H1 (cell line): ENCODE measurements at regions not wholly inside any gene's neighbourhood (a gene's known extent, or its start where the extent isn't known, plus 50 kb on each side); places are given as distances from the start of the nearest gene placed in this dataset.

Experiments
- CTCF ChIA-PET: fragments of 300-600 bp; sonication (Branson Sonifier 250); formaldehyde crosslinking; loops from one replicate; lab custom pipeline; 2021; ENCODE audit not compliant: partially characterized antibody; lab: Charles Lee
- POLR2A ChIA-PET: fragments of 300-600 bp; sonication (Branson Sonifier 250); formaldehyde crosslinking; loops from one replicate; lab custom pipeline; 2021; ENCODE audit warnings: inconsistent platforms; ENCODE audit not compliant: partially characterized antibody; lab: Charles Lee
- DNase-seq, 2 experiments: peaks; one replicate each; pipeline versions ENCODE4 v3.0.0 to v3.0.0-alpha.2; 2010 to 2022; ENCODE audit warnings: low spot score in 2 of 2, low read depth in 1 of 2, mixed read lengths in 1 of 2
- FAIRE-seq: peaks from 2 replicates; lab custom pipeline; 2011; peaks lifted over from hg19 to GRCh38; lab: Jason Lieb, UNC
- H2AFZ ChIP-seq: 2 replicates; pipeline ENCODE4 v1.8.1; 2012; ENCODE audit warnings: low read length, inconsistent platforms
- H2AK5ac ChIP-seq: 2 replicates; pipeline ENCODE4 v1.6.1; 2013; ENCODE audit warnings: low read depth, low read length
- H2BK120ac ChIP-seq: replicated peaks from 2 replicates; pipeline ENCODE3; 2013; ENCODE audit warnings: low read depth, low read length, inconsistent platforms
- H2BK12ac ChIP-seq: 2 replicates; pipeline ENCODE4 v1.6.1; 2013; ENCODE audit warnings: low read depth, low read length
- H2BK15ac ChIP-seq: 2 replicates; pipeline ENCODE4 v1.6.1; 2013; ENCODE audit warnings: low read length
- H2BK20ac ChIP-seq: 2 replicates; pipeline ENCODE4 v1.6.1; 2013; ENCODE audit warnings: low read length
- H2BK5ac ChIP-seq: 2 replicates; pipeline ENCODE4 v1.6.1; 2013; ENCODE audit warnings: low read depth, low read length
- H3K14ac ChIP-seq: 2 replicates; pipeline ENCODE4 v1.6.1; 2013; ENCODE audit warnings: inconsistent platforms; ENCODE audit not compliant: insufficient read length
- H3K18ac ChIP-seq: 2 replicates; pipeline ENCODE4 v1.6.1; 2013; ENCODE audit warnings: low read length; ENCODE audit errors: extremely low read depth
- H3K23ac ChIP-seq: 2 replicates; pipeline ENCODE4 v1.6.1; 2013; ENCODE audit warnings: inconsistent platforms; ENCODE audit not compliant: insufficient read length
- H3K23me2 ChIP-seq: 2 replicates; pipeline ENCODE4 v1.6.1; 2013; ENCODE audit warnings: low read depth, low read length
- H3K27ac ChIP-seq: 2 replicates; pipeline ENCODE4 v1.6.1; 2011; ENCODE audit warnings: low read depth, low read length, inconsistent platforms
- H3K27me3 ChIP-seq, 4 experiments: replicated peaks in 1 of 4; 1 replicate in 1 of 4; 2 replicates in 3 of 4; pipeline versions ENCODE4 v1.6.1 to v1.8.1; 2011 to 2013; ENCODE audit warnings: low read length in 3 of 4, mild to moderate bottlenecking in 3 of 4, inconsistent platforms in 2 of 4, mixed read lengths in 2 of 4, moderate library complexity in 1 of 4; ENCODE audit not compliant: control insufficient read depth in 3 of 4, insufficient read depth in 3 of 4; ENCODE audit errors: extremely low read depth in 1 of 4
- H3K36me3 ChIP-seq, 4 experiments: 2 replicates each; pipeline versions ENCODE4 v1.6.1 to v1.8.1; 2011 to 2013; ENCODE audit warnings: mild to moderate bottlenecking in 4 of 4, low read length in 3 of 4, moderate library complexity in 2 of 4, control low read depth in 1 of 4, inconsistent platforms in 1 of 4; ENCODE audit not compliant: insufficient read depth in 4 of 4, control insufficient read depth in 2 of 4
- H3K4ac ChIP-seq: replicated peaks from 2 replicates; pipeline ENCODE3; 2013; ENCODE audit warnings: low read length, low read depth, mixed read lengths, inconsistent platforms; ENCODE audit not compliant: insufficient read length
- H3K4me1 ChIP-seq, 4 experiments: replicated peaks in 1 of 4; 1 replicate in 1 of 4; 2 replicates in 3 of 4; pipeline versions ENCODE4 v1.6.1 to v1.8.1; 2011 to 2013; ENCODE audit warnings: low read length in 3 of 4, inconsistent platforms in 2 of 4, mixed read lengths in 1 of 4; ENCODE audit not compliant: insufficient read depth in 4 of 4, control insufficient read depth in 3 of 4
- H3K4me2 ChIP-seq, 2 experiments: 2 replicates each; pipeline versions ENCODE4 v1.6.1 to v1.8.1; 2011 to 2013; ENCODE audit warnings: low read depth in 2 of 2, low read length in 2 of 2, control low read depth in 1 of 2, inconsistent platforms in 1 of 2, mild to moderate bottlenecking in 1 of 2; ENCODE audit not compliant: insufficient read depth in 1 of 2
- H3K4me3 ChIP-seq, 4 experiments: fragments of 200-600, 300-600 bp in 1 of 4; sonication (generic), shearing (Covaris generic), sonication (Bioruptor Twin) in 1 of 4; 2 replicates each; pipeline versions ENCODE4 v1.5.1 to v1.8.1; 2011 to 2016; ENCODE audit warnings: low read length in 4 of 4, low read depth in 3 of 4, control low read depth in 2 of 4, inconsistent platforms in 2 of 4, mild to moderate bottlenecking in 2 of 4, mixed read lengths in 1 of 4, moderate library complexity in 1 of 4; ENCODE audit not compliant: insufficient read depth in 2 of 4; ENCODE audit errors: extremely low read depth in 1 of 4
- H3K56ac ChIP-seq: replicated peaks from 2 replicates; pipeline ENCODE3; 2013; ENCODE audit warnings: low read depth, mild to moderate bottlenecking, mixed read lengths, low read length, inconsistent platforms; ENCODE audit not compliant: insufficient read length
- H3K79me1 ChIP-seq: 2 replicates; pipeline ENCODE4 v1.6.1; 2013; ENCODE audit warnings: low read depth, low read length, control low read depth
- H3K79me2 ChIP-seq, 2 experiments: 2 replicates each; pipeline versions ENCODE4 v1.6.1 to v1.8.1; 2012 to 2013; ENCODE audit warnings: low read length in 2 of 2, mild to moderate bottlenecking in 2 of 2, inconsistent platforms in 1 of 2; ENCODE audit not compliant: insufficient read depth in 2 of 2, control insufficient read depth in 1 of 2
- H3K9ac ChIP-seq, 4 experiments: replicated peaks in 1 of 4; 1 replicate in 1 of 4; 2 replicates in 3 of 4; pipeline versions ENCODE4 v1.6.1 to v1.8.1; 2011 to 2013; ENCODE audit warnings: low read depth in 3 of 4, low read length in 3 of 4, control low read depth in 2 of 4, mild to moderate bottlenecking in 2 of 4, moderate library complexity in 2 of 4, inconsistent platforms in 1 of 4; ENCODE audit errors: extremely low read depth in 1 of 4
- H3K9me3 ChIP-seq, 2 experiments: 2 replicates each; pipeline versions ENCODE4 v1.6.1 to v1.8.1; 2012 to 2013; ENCODE audit warnings: mild to moderate bottlenecking in 2 of 2, moderate library complexity in 2 of 2, control low read depth in 1 of 2, inconsistent platforms in 1 of 2, low read depth in 1 of 2, low read length in 1 of 2, mixed read lengths in 1 of 2; ENCODE audit not compliant: insufficient read depth in 2 of 2
- H4K20me1 ChIP-seq, 2 experiments: replicated peaks in 1 of 2; 2 replicates each; pipeline versions ENCODE3 to v1.8.1; 2011 to 2013; ENCODE audit warnings: inconsistent platforms in 2 of 2, low read length in 2 of 2, mild to moderate bottlenecking in 1 of 2; ENCODE audit not compliant: insufficient read depth in 2 of 2, control insufficient read depth in 1 of 2
- H4K5ac ChIP-seq: 2 replicates; pipeline ENCODE4 v1.6.1; 2013; ENCODE audit warnings: low read length, low read depth, mixed read lengths, inconsistent platforms; ENCODE audit not compliant: insufficient read length
- H4K8ac ChIP-seq: 2 replicates; pipeline ENCODE4 v1.8.0; 2013; ENCODE audit warnings: mild to moderate bottlenecking, moderate library complexity, low read length, inconsistent platforms; ENCODE audit not compliant: insufficient read depth; ENCODE audit errors: extremely low read depth
- H4K91ac ChIP-seq: replicated peaks from 2 replicates; pipeline ENCODE3; 2013; ENCODE audit warnings: low read length, mixed read lengths, inconsistent platforms; ENCODE audit not compliant: insufficient read length
- ATF3 ChIP-seq: IDR thresholded peaks from 2 replicates; pipeline ENCODE4 v1.6.1; 2011; ENCODE audit warnings: low read depth, mild to moderate bottlenecking, low read length; ENCODE audit not compliant: insufficient read depth
- POLR2A ChIP-seq, 2 experiments: IDR thresholded peaks; 1 replicate in 1 of 2; 2 replicates in 1 of 2; pipeline ENCODE4 v1.6.1; 2011; ENCODE audit warnings: low read depth in 2 of 2, low read length in 2 of 2, mild to moderate bottlenecking in 2 of 2; ENCODE audit errors: control extremely low read depth in 1 of 2
- RXRA ChIP-seq: IDR thresholded peaks from 2 replicates; pipeline ENCODE4 v1.6.1; 2011; ENCODE audit warnings: low read depth, mild to moderate bottlenecking, low read length, moderate library complexity; ENCODE audit not compliant: insufficient read depth
- SP4 ChIP-seq: IDR thresholded peaks from 2 replicates; pipeline ENCODE4 v1.6.1; 2012; ENCODE audit warnings: low read length, inconsistent platforms
- WGBS, 2 experiments: shearing (Covaris generic) in 1 of 2; methylation state at CpG; one replicate each; pipeline versions ENCODE4 v1.1.6 to v1.1.7; 2013 to 2015; ENCODE audit warnings: low lambda C conversion rate in 2 of 2, mixed read lengths in 2 of 2, inconsistent platforms in 1 of 2, low coverage in 1 of 2, missing lambda C conversion rate in 1 of 2; ENCODE audit not compliant: insufficient replicate concordance in 2 of 2, insufficient coverage in 1 of 2, insufficient read length in 1 of 2; ENCODE audit errors: extremely low coverage in 1 of 2, missing lambda C conversion rate in 1 of 2; 5-methylcytosine and 5-hydroxymethylcytosine counted together

GRCh38 chr2:196226707-196227065 lies 55.3 kb upstream of the STK17B start:
- H4K91ac ChIP-seq = no peak overlapping the region
- POLR2A ChIA-PET = no interaction called here
- no peak overlapping the region for H3K4me3 ChIP-seq
- no peaks in the 10 kb centered on the region for H3K27me3 ChIP-seq
- no peaks in the 10 kb centered on the region for H3K79me1 ChIP-seq
- CTCF ChIA-PET = no interaction called here
- H2BK120ac ChIP-seq = no peak overlapping the region
- no peaks in the 10 kb centered on the region for H3K9me3 ChIP-seq
- no peaks in the 10 kb centered on the region for H4K20me1 ChIP-seq
- H3K36me3 ChIP-seq = no peaks in the 10 kb centered on the region
- H3K23me2 ChIP-seq = no peaks in the 10 kb centered on the region
- H3K4me2 ChIP-seq = no peak overlapping the region
- H3K14ac ChIP-seq = no peak overlapping the region
- no peak overlapping the region for H3K23ac ChIP-seq
- H2BK5ac ChIP-seq = no peak overlapping the region
- H4K5ac ChIP-seq = no peak overlapping the region
- H2BK20ac ChIP-seq = no peak overlapping the region
- TF ChIP-seq POLR2A (IDR thresholded peaks at IDR 0.05; ENCODE audit: control extremely low read depth in 1 of 2, low read depth in 2 of 2, low read length in 2 of 2) = no peak
- TF ChIP-seq RXRA = no peak
- TF ChIP-seq ATF3 = no peak
- no peak for TF ChIP-seq SP4
- TF ChIP-seq, all 59 proteins: peak for 0
- Histone ChIP-seq H3K79me2 (no peaks in the 10 kb centered on the region), H2BK15ac (no peak overlapping the region), H3K27ac (no peak overlapping the region), H3K4ac (no peak overlapping the region), H3K18ac (no peak overlapping the region), H3K56ac (no peak overlapping the region), H2AFZ (no peak overlapping the region), H2AK5ac (no peak overlapping the region), H3K9ac (no peak overlapping the region), H2BK12ac (no peak overlapping the region), H3K4me1 (no peaks in the 10 kb centered on the region; a peak in 1 of 7 replicates), H4K8ac (no peak overlapping the region)
- DNase-seq = no peak
- no peak for FAIRE-seq
- WGBS, 2 experiments = 96% methylated on average over 1 of the region's 1 CpG; no CpG with 5 or more reads in 1 of the 2 experiments
